ENCODE measurements at regions not wholly inside any gene's neighbourhood (a gene's known extent, or its start where the extent isn't known, plus 50 kb on each side); places are given as distances from the start of the nearest gene placed in this dataset.

GRCh38 chr2:142723236-142723635 lies 154.2 kb upstream of the KYNU start:
- TF ChIP-seq CTCF (IDR thresholded peaks at IDR 0.05) (no peak), EP300 (IDR thresholded peaks at IDR 0.05) (no peak), POLR2AphosphoS5 (IDR thresholded peaks at IDR 0.05) (no peak), POLR2A (IDR thresholded peaks at IDR 0.05) (no peak)
